HG02970 (cell line): ENCODE measurements at regions not wholly inside any gene's neighbourhood (a gene's known extent, or its start where the extent isn't known, plus 50 kb on each side); places are given as distances from the start of the nearest gene placed in this dataset.
"Not testable (repeated sequence)": the region's sequence is repeated elsewhere in the genome, so short reads cannot be mapped to it uniquely, and the experiment has no call there.

Source experiments
- ATAC-seq: cut with Tn5 transposase; IDR thresholded peaks from one replicate; pipeline ENCODE4 v1.9.1; 2021; ENCODE audit warnings: mild to moderate bottlenecking, moderate library complexity, moderate number of reproducible peaks; ENCODE audit not compliant: unreplicated experiment, low FRiP score

GRCh38 chr1:72371259-72372035 lies 89.1 kb upstream of the NEGR1 start:
- ATAC-seq, result no peak

DNA sequence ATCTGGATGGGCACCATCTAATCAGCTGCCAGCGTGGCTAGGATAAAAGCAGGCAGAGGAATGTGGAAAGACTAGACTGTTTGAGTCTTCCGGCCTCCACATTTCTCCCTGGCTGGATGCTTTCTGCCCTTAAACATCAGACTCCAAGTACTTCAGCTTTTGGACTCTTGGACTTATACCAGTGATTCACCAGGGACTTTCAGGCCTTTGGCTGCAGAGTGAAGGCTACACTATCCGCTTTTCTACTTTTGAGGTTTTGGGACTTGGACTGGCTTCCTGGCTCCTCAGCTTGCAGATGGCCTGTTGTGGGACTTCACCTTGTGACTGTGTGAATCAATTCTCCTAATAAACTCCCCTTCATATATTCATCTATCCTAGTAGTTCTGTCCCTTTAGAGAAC lies 88.5 kb upstream of the NEGR1 start:
- not testable (repeated sequence) for ATAC-seq

- no peak for ATAC-seq
These were observed 86.9 kb upstream of the NEGR1 start for GRCh38 chr1:72369069-72369757.

- ATAC-seq, result no peak
These were observed 84.1 kb upstream of the NEGR1 start for GRCh38 chr1:72366466-72366865.

- no peak for ATAC-seq
These were observed 83.4 kb upstream of the NEGR1 start for GRCh38 chr1:72365693-72366092.

- ATAC-seq, result no peak
These were observed 80.2 kb upstream of the NEGR1 start for GRCh38 chr1:72362538-72362937.

DNA sequence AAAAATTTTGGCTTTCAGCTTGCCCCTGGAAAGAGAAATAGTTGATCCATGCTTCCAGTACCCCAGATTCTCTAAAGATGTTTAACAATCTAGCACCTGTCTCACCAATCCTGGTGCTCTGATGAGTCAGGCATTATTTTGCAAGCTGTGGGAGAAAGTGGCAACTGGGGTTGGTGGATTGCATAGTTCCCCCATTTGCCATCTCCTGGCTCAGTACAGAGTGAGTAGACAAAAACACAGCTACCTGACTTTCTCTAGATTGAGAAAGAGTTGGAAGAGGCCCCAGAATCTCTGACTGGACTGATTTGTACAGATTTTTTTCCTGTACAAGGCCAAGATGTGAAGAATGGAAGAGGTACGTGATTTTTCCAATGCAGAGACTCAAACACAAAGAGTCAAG lies 75.1 kb upstream of the NEGR1 start:
- ATAC-seq, result no peak

- ATAC-seq, result no peak
These were observed 73.6 kb upstream of the NEGR1 start for GRCh38 chr1:72355899-72356298.

- ATAC-seq, result no peak
These were observed 59.3 kb upstream of the NEGR1 start for GRCh38 chr1:72341661-72342060.

DNA sequence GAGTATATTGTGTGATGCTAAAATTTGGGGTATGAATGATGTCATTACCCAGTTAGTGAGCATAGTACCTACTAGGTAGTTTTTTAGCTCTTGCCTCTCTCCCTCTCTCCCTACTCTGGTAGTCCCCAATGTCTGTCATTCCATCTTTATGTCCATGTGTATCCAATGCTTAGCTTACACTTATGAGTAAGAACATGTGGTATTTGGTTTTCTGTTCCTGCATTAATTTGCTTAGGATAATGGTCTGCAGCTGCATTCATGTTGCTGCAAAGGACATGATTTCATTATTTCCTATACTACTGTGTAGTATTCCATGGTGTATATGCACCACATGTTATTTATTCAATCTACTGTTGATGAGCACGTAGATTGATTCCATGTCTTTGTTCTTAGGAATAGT lies 54.4 kb upstream of the NEGR1 start:
- ATAC-seq, result no peak
